ENCODE measurements at regions not wholly inside any gene's neighbourhood (a gene's known extent, or its start where the extent isn't known, plus 50 kb on each side); places are given as distances from the start of the nearest gene placed in this dataset.
"Not testable (repeated sequence)": the region's sequence is repeated elsewhere in the genome, so short reads cannot be mapped to it uniquely, and the experiment has no call there.

GRCh38 chr6:147651-148050, 144.6 kb upstream of the DUSP22 start:
- DNase-seq, result not testable (repeated sequence)

GRCh38 chr6:148051-148984, 144.0 kb upstream of the DUSP22 start:
- peak in 1 of 2 experiments; percentile 18 for DNase-seq

- not testable (repeated sequence) for DNase-seq
These were observed 142.1 kb upstream of the DUSP22 start for GRCh38 chr6:150147-150546.

- DNase-seq, result not testable (repeated sequence)
These were observed 139.9 kb upstream of the DUSP22 start for GRCh38 chr6:152436-152835.

GRCh38 chr6:153026-153425, 139.3 kb upstream of the DUSP22 start:
- not testable (repeated sequence) for DNase-seq

GRCh38 chr6:153867-154266, 138.4 kb upstream of the DUSP22 start:
- not testable (repeated sequence) for DNase-seq

- not testable (repeated sequence) for DNase-seq
These were observed 137.8 kb upstream of the DUSP22 start for GRCh38 chr6:154321-155092.

- DNase-seq, result no peak
These were observed 136.3 kb upstream of the DUSP22 start for GRCh38 chr6:156010-156409.

- not testable (repeated sequence) for DNase-seq
These were observed 135.7 kb upstream of the DUSP22 start for GRCh38 chr6:156441-157140.

- DNase-seq, result not testable (repeated sequence)
These were observed 135.1 kb upstream of the DUSP22 start for GRCh38 chr6:157176-157575.

- DNase-seq, result not testable (repeated sequence)
These were observed 130.6 kb upstream of the DUSP22 start for GRCh38 chr6:161657-162056.

- no peak for DNase-seq
These were observed 127.6 kb upstream of the DUSP22 start for GRCh38 chr6:164720-165119.

- DNase-seq, result no peak
These were observed 127.0 kb upstream of the DUSP22 start for GRCh38 chr6:165263-165662.

- no peak for DNase-seq
These were observed 126.4 kb upstream of the DUSP22 start for GRCh38 chr6:165906-166305.

GRCh38 chr6:168865-169455, 123.3 kb upstream of the DUSP22 start:
- DNase-seq, result no peak

- no peak for DNase-seq
These were observed 118.3 kb upstream of the DUSP22 start for GRCh38 chr6:174036-174435.

GRCh38 chr6:175680-176079, 116.6 kb upstream of the DUSP22 start:
- DNase-seq, result no peak

GRCh38 chr6:176766-177165, 115.5 kb upstream of the DUSP22 start:
- no peak for DNase-seq

GRCh38 chr6:178119-178518, 114.2 kb upstream of the DUSP22 start:
- DNase-seq, result no peak

GRCh38 chr6:178929-179328, 113.4 kb upstream of the DUSP22 start:
- DNase-seq, result not testable (repeated sequence)

- no peak for DNase-seq
These were observed 112.8 kb upstream of the DUSP22 start for GRCh38 chr6:179340-179950.

- not testable (repeated sequence) for DNase-seq
These were observed 112.1 kb upstream of the DUSP22 start for GRCh38 chr6:180091-180694.

Data from NCI-H187 (cell line).